ENCODE measurements at regions not wholly inside any gene's neighbourhood (a gene's known extent, or its start where the extent isn't known, plus 50 kb on each side); places are given as distances from the start of the nearest gene placed in this dataset.

DNA sequence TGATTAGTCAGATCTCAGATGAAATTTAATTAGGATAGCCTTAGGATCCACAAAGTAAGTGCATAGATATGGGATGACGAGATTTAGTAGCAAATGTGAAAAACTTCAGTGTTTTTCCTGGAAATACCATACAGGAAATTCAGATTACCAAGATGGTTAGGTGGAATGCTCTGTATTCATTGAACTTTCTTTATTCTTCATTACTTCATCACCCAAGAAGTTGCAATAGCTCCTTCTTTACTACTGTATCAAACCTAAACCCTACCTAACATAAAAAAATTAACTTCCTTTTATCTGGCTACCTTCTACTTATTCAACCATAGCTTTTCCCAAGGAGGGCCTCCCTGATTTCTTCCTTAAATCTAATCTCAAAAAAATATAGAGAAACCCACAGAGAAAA lies 100.4 kb downstream of the TTC6 start:
- TF ChIP-seq, protein P1, sequence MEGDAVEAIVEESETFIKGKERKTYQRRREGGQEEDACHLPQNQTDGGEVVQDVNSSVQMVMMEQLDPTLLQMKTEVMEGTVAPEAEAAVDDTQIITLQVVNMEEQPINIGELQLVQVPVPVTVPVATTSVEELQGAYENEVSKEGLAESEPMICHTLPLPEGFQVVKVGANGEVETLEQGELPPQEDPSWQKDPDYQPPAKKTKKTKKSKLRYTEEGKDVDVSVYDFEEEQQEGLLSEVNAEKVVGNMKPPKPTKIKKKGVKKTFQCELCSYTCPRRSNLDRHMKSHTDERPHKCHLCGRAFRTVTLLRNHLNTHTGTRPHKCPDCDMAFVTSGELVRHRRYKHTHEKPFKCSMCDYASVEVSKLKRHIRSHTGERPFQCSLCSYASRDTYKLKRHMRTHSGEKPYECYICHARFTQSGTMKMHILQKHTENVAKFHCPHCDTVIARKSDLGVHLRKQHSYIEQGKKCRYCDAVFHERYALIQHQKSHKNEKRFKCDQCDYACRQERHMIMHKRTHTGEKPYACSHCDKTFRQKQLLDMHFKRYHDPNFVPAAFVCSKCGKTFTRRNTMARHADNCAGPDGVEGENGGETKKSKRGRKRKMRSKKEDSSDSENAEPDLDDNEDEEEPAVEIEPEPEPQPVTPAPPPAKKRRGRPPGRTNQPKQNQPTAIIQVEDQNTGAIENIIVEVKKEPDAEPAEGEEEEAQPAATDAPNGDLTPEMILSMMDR (IDR thresholded peaks at IDR 0.05; ENCODE audit: control insufficient read depth, extremely low read depth, insufficient read depth): no peak

DNA sequence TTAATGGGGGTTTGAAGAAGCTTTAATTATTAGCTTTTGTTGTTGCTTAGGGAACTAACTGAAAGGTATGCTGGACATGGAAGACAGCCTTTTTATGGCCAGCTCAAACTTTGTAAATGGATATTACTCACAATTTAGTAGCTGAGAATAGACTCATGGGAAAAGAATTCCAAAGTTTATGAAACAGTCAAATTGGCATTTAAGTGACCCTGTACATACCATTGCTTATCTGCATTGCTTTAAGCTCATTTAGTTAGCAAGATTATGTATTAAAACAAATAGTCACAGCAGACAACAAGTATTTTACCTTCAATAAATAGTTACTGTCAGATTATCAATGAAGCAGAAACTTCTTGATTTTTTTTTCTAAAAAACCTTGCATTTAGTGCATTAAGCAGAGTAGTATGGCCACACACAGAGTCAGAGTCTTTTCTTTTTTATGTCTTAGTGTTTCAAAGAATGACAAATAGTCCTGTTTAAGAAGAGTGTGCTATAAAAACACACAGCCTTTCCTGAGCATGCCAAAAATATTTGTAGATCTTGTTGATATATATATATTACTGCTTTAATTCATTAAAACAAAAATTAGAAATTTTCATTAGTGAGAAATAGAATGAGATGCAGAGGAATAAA lies 102.2 kb downstream of the TTC6 start:
- no peak for DNase-seq (ENCODE audit: low read depth)
- no peak overlapping the region for H3K4me3 ChIP-seq (ENCODE audit: low read depth, low read length)
- TF ChIP-seq, protein P1 (IDR thresholded peaks at IDR 0.05; ENCODE audit: control insufficient read depth, extremely low read depth, insufficient read depth): no peak

More for the DNA sequence above, 100.4 kb downstream of the TTC6 start:
- H3K4me3 ChIP-seq (ENCODE audit: low read depth, low read length): no peak overlapping the region
- no peak for DNase-seq (ENCODE audit: low read depth)

DNA sequence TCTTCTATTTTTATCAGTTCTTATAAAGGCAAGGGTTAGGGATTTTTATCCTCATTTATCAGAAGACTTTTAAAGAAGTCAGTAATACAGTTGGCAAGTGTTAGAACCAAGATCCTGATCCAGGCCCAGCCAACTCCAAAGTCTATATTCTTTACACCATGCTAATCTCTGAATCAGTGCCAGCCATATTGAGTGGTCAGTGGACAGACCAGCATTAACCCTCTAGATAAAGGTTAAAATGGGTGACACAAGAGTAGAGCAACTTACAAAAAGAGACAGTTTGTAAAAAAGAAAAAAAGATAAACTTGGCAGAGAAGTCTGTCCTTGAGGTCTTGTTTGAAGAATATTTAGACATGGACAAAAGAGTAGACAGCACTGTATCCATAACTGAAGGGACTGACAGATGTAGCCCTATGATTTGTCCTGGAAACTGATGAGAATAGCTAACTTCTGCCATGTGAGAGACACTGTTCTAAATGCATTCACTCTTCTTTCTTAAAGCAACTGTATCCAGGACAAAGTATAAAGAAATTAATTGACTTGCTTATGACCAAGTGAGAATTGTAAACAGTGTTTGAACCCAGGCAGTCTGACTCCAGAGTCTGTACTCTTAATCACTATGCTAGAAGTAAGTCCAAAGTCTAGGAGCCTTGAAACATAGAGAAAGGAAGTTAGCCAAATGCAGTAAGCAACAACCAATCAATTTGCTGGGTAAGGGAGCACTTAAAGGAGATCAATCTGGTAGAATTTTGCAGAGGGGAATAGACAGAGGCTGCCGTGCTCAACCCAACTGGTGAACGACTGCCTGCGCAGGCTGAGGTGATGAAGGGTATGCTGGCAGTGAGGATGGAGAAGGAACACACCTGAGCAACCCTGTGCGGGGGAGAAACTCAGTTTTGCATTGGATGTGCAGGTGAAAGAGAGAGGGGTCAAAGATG lies 103.7 kb downstream of the TTC6 start:
- no peak for DNase-seq (ENCODE audit: low read depth)
- TF ChIP-seq, protein P1 (IDR thresholded peaks at IDR 0.05; ENCODE audit: control insufficient read depth, extremely low read depth, insufficient read depth): no peak
- H3K4me3 ChIP-seq (ENCODE audit: low read depth, low read length): no peak overlapping the region

DNA sequence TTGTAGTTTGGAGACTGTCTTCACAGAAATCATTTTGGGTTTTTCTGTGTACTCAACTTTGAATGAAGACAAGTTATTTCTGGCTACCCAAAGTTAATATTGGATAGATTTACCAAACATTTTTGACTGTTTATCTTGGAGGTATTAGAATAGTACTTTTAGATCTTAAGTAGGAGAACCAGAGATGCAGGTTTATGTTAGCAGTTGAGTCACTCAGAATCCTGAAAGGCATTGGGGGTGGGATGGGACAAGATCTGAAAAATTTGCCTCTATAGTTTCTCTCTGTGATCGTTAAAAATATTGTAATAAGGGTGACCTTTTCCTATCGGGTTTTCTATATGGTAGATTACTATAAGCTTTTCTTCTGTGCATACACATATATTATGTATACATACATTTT lies 112.3 kb downstream of the TTC6 start:
- TF ChIP-seq, protein P1 (IDR thresholded peaks at IDR 0.05; ENCODE audit: control insufficient read depth, extremely low read depth, insufficient read depth): no peak
- peak; percentile 15 for DNase-seq (ENCODE audit: low read depth)
- H3K4me3 ChIP-seq (ENCODE audit: low read depth, low read length): no peak overlapping the region

DNA sequence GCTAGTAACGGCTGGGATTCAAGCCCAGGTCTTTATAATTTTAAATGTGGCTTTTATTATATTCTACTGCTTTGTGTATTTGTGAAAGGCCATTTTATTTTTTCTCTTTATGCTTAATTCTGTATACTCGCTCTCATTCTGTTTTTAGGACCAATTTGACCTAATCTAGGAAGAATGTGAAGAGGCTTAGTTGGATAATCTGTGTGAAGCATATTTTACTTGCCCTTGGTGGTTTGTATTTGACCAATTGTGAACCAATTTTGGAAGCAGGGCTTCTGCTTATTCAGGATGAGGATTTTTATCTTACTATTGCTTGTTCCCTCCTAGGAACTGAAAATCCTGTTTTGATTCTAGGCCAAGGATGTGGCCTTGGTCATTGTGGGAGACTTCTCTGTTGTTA lies 113.1 kb downstream of the TTC6 start:
- H3K4me3 ChIP-seq (ENCODE audit: low read depth, low read length): no peak overlapping the region
- no peak for DNase-seq (ENCODE audit: low read depth)
- TF ChIP-seq, protein P1 (IDR thresholded peaks at IDR 0.05; ENCODE audit: control insufficient read depth, extremely low read depth, insufficient read depth): no peak

DNA sequence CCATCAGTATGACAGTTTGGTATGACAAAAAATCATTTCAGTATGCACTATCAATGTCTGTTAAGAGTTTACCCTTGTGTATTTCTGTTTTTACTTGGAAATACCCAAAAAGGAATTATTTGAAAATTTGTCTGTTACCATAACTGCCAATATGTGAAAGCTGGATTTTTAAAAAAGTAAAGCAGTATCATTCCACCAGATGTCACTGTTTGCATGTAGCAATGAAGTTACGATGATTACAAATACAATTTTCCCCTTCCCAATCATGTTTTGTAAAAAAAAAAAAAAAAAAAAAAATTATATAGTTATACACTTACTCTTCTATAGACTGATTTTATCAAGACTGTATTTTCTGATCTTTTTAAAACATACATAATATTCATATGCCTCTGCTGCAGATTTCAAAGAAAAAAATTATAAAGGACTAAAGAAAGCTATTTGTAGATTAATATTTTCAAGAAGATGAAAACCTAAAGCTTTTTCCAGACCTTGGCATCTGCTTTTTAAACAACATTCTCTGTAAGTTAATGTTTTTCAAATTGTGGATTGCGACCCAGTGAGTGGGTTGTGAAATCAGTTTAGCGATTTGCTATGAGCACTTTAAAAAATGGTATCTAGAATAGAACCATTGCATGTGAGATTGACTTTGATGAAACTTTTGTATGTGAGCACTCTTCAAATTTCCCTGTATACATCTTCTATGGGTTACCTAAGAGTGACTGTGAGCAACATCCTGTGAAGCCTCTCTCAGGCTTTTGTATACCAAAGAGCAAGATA lies 114.2 kb downstream of the TTC6 start:
- no peak for DNase-seq (ENCODE audit: low read depth)
- TF ChIP-seq, protein P1 (IDR thresholded peaks at IDR 0.05; ENCODE audit: control insufficient read depth, extremely low read depth, insufficient read depth): peak; percentile 40

More for the DNA sequence above, 114.2 kb downstream of the TTC6 start:
- H3K4me3 ChIP-seq (ENCODE audit: low read depth, low read length): no peak overlapping the region
